HCT116 (cell line): ENCODE measurements at regions not wholly inside any gene's neighbourhood (a gene's known extent, or its start where the extent isn't known, plus 50 kb on each side); places are given as distances from the start of the nearest gene placed in this dataset.

ENCODE experiments used
- CTCF ChIP-seq, 3 experiments: fragments of 200-600 bp in 1 of 3; sonication (generic) in 1 of 3; IDR thresholded peaks in 2 of 3; conservative IDR thresholded peaks in 1 of 3; 2 replicates each; pipeline ENCODE4 v1.5.1; 2012 to 2017; ENCODE audit warnings: low read depth in 2 of 3, low read length in 2 of 3, antibody characterized with exemption in 1 of 3, borderline replicate concordance in 1 of 3, control low read depth in 1 of 3, mild to moderate bottlenecking in 1 of 3, mixed read lengths in 1 of 3, mixed run types in 1 of 3, moderate library complexity in 1 of 3; ENCODE audit not compliant: insufficient read depth in 1 of 3
- EZH2 ChIP-seq: fragments of 200-600 bp; sonication (generic); IDR thresholded peaks from 2 replicates; pipeline ENCODE4 v1.6.1; 2017; ENCODE audit warnings: antibody characterized with exemption, mixed run types
- POLR2A ChIP-seq: IDR thresholded peaks from 2 replicates; pipeline ENCODE4 v1.7.0; 2011; ENCODE audit warnings: borderline replicate concordance; ENCODE audit not compliant: insufficient read depth, insufficient read length; ENCODE audit errors: extremely low read depth
- POLR2AphosphoS5 ChIP-seq: IDR thresholded peaks from 2 replicates; pipeline ENCODE4 v1.6.1; 2011; ENCODE audit warnings: mild to moderate bottlenecking, low read depth, low read length, moderate library complexity
- REST ChIP-seq: IDR thresholded peaks from 2 replicates; pipeline ENCODE4 v1.6.1; 2012; ENCODE audit warnings: low read depth
- YY1 ChIP-seq: IDR thresholded peaks from 2 replicates; pipeline ENCODE4 v1.6.1; 2011; ENCODE audit warnings: low read length, low read depth, moderate library complexity, mild to moderate bottlenecking; ENCODE audit not compliant: insufficient replicate concordance; ENCODE audit errors: extremely low read depth
- ZBTB33 ChIP-seq: IDR thresholded peaks from 2 replicates; pipeline ENCODE4 v1.6.1; 2011; ENCODE audit warnings: mild to moderate bottlenecking, low read length, moderate library complexity; ENCODE audit not compliant: insufficient replicate concordance; ENCODE audit errors: extremely low read depth

DNA sequence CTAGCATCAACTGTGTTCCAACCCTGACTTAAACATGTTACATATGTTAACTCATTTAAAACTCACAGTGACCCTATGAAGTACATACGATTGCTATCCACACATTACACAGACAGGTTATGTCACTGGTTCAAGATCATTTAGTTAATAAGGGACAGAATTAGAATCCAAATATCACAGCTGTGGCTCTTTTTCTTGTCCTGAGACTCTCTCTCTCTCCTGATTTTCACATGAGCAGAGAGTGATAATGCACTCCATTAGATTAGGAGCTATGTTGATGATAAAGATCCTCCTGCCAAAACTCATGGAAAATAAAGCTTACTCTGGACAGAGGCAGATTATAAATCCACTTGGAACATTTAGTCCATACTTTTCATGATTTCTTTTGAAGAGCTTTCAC is 408.3 kb downstream of the PPARGC1A start:
- TF ChIP-seq POLR2AphosphoS5 = no peak
- no peak for TF ChIP-seq YY1
- no peak for TF ChIP-seq CTCF (IDR thresholded peaks at IDR 0.05 in 2 of 3, conservative IDR thresholded peaks at IDR 0.05 in 1 of 3; ENCODE audit: borderline replicate concordance in 1 of 3, insufficient read depth in 1 of 3, low read depth in 2 of 3, low read length in 2 of 3)
- no peak for TF ChIP-seq ZBTB33
- TF ChIP-seq EZH2 = no peak
- no peak for TF ChIP-seq POLR2A
- TF ChIP-seq REST = no peak
